Activated B cell treated with CpG ODN at 0.5 μM for 24 hours (primary cell): ENCODE measurements at regions not wholly inside any gene's neighbourhood (a gene's known extent, or its start where the extent isn't known, plus 50 kb on each side); places are given as distances from the start of the nearest gene placed in this dataset.

Source experiments
- ATAC-seq: fragments of 200-7000 bp; cut with Tn5 transposase; one replicate; pipeline ENCODE4 v1.10.0; 2021; ENCODE audit warnings: low read depth, mild to moderate bottlenecking, moderate library complexity
- CTCF ChIA-PET: fragments of 350-600 bp; sonication (Branson Sonifier 250); formaldehyde crosslinking; loops from one replicate; lab custom pipeline; 2021; ENCODE audit warnings: antibody characterized with exemption; lab: Charles Lee
- POLR2A ChIA-PET: fragments of 350-600 bp; sonication (Branson Sonifier 250); formaldehyde crosslinking; loops from one replicate; lab custom pipeline; 2021; ENCODE audit warnings: antibody characterized with exemption; lab: Charles Lee
- DNase-seq: peaks from one replicate; pipeline ENCODE4 v3.0.0; 2022
- H3K27ac Mint-ChIP-seq: one replicate; pipeline ENCODE4 v1.8.0; 2020; ENCODE audit warnings: mixed read lengths
- H3K27me3 Mint-ChIP-seq: one replicate; pipeline ENCODE4 v1.8.0; 2021; ENCODE audit warnings: mixed read lengths
- H3K36me3 Mint-ChIP-seq: one replicate; pipeline ENCODE4 v1.8.0; 2021; ENCODE audit warnings: low read depth, mixed read lengths
- H3K4me1 Mint-ChIP-seq: one replicate; pipeline ENCODE4 v1.8.0; 2021; ENCODE audit warnings: mixed read lengths
- H3K4me3 Mint-ChIP-seq: one replicate; pipeline ENCODE4 v1.8.0; 2020; ENCODE audit warnings: mild to moderate bottlenecking, mixed read lengths
- H3K9me3 Mint-ChIP-seq: one replicate; pipeline ENCODE4 v1.8.0; 2020; ENCODE audit warnings: mixed read lengths
- intact Hi-C: fragments of 100-400 bp; cut with micrococcal nuclease; formaldehyde crosslinking; loops from one replicate; pipeline ENCODE4 v1.15.1; 2024
- TF ChIP-seq, protein P1 (sequence below): fragments of 200-600 bp; IDR thresholded peaks from one replicate; pipeline ENCODE4 v1.8.0; 2022; ENCODE audit warnings: antibody characterized with exemption, mild to moderate bottlenecking

DNA sequence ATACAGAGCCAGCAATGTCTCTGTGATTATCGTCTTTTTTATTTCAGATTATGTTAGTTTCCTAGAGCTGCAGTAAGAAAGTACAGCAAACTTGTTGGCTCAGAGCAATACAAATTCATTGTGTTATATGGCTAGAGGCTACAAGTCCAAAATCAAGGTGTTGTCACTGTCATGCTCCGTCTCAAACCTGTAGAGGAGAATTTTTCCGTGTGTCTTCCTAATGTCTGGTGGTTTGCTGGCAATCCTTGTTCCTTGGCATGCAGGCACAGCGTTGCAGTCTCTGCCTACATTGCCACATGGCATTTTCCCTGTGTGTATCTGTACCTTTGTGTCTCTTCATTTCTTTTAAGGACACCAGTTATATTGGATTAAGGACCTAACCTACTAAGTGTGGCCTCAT lies 244.4 kb downstream of the LRRIQ3 start:
- Mint-ChIP-seq H3K4me1 (no peaks in the 10 kb centered on the region), H3K27ac (no peak overlapping the region), H3K4me3 (no peak overlapping the region), H3K27me3 (no peaks in the 10 kb centered on the region), H3K36me3 (no peaks in the 10 kb centered on the region), H3K9me3 (peaks cover 4% of the 10 kb centered on the region)
- TF ChIP-seq, protein P1, sequence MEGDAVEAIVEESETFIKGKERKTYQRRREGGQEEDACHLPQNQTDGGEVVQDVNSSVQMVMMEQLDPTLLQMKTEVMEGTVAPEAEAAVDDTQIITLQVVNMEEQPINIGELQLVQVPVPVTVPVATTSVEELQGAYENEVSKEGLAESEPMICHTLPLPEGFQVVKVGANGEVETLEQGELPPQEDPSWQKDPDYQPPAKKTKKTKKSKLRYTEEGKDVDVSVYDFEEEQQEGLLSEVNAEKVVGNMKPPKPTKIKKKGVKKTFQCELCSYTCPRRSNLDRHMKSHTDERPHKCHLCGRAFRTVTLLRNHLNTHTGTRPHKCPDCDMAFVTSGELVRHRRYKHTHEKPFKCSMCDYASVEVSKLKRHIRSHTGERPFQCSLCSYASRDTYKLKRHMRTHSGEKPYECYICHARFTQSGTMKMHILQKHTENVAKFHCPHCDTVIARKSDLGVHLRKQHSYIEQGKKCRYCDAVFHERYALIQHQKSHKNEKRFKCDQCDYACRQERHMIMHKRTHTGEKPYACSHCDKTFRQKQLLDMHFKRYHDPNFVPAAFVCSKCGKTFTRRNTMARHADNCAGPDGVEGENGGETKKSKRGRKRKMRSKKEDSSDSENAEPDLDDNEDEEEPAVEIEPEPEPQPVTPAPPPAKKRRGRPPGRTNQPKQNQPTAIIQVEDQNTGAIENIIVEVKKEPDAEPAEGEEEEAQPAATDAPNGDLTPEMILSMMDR = no peak
- ATAC-seq (no peak), DNase-seq (no peak)
- POLR2A ChIA-PET = no interaction called here
- CTCF ChIA-PET = no interaction called here
- intact Hi-C loops = no loop called here

DNA sequence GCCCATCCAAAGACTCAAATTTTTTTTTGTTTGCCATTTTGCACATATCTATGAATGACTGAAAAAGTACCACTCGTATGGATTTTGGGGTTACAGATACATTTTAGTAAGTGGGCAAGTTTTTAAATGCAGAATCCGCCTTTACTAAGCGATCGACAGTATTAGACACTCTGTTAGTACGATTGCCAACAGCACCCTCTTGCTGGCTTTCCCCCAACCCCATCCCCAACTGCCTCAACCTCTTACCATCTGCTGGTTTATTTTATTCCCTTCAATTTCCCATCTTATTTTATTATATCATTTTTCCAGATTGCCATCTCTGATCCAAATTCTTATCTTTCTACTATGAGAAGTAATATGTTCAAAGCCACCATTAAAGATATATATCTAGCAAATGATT lies 244.8 kb downstream of the LRRIQ3 start:
- no peak overlapping the region for H3K27ac Mint-ChIP-seq
- no peak for ATAC-seq
- POLR2A ChIA-PET = no interaction called here
- TF ChIP-seq, protein P1 = no peak
- peaks cover 4% of the 10 kb centered on the region for H3K9me3 Mint-ChIP-seq
- no peak overlapping the region for H3K4me3 Mint-ChIP-seq
- intact Hi-C loops = no loop called here
- CTCF ChIA-PET = no interaction called here
- no peaks in the 10 kb centered on the region for H3K36me3 Mint-ChIP-seq
- no peaks in the 10 kb centered on the region for H3K4me1 Mint-ChIP-seq
- no peak for DNase-seq
- H3K27me3 Mint-ChIP-seq = no peaks in the 10 kb centered on the region

DNA sequence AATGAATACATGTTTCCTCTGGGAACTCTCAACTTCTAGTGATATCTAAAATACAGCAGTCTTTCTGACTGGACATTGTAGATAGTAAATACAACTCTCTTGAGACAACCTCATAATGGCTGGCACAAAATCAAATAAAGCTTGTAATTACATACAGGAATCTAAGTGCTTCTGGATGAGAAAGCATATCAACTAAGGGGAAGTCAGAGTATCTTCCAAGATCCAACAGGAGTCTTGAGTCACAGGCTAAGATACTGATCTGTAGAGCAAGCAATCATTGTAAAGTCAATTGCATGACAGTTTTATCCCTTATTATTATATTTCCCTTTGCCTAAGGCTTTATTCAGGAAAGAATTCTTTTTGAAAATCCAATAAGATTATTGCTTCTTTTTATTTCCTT lies 249.9 kb downstream of the LRRIQ3 start:
- ChIA-PET POLR2A (no interaction called here), CTCF (no interaction called here)
- ATAC-seq (no peak), DNase-seq (no peak)
- intact Hi-C loops = no loop called here
- Mint-ChIP-seq H3K4me3 (no peak overlapping the region), H3K27me3 (no peaks in the 10 kb centered on the region), H3K36me3 (no peaks in the 10 kb centered on the region), H3K9me3 (peaks cover 1% of the 10 kb centered on the region), H3K4me1 (no peaks in the 10 kb centered on the region), H3K27ac (no peak overlapping the region)
- TF ChIP-seq, protein P1 = no peak

DNA sequence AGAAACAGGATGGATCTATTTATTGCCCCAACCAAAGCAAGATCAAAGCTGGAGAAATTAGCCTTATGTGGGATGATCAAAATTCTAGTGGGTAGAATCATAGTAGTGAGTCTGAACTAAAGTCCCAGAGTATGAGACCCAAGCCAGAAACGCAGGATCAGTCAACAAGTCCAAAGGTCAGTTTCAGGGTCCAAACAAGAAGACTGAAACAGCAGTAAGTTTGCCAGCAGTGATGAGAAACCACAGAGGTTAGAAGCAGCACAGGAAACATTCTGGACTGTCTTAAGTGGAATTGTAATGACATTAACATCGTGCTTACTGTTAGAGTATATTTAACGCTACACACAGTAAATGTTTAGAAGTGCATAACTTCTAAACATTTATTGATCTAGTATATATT lies 251.0 kb downstream of the LRRIQ3 start:
- Mint-ChIP-seq H3K36me3 (no peaks in the 10 kb centered on the region), H3K27me3 (no peaks in the 10 kb centered on the region), H3K4me1 (no peaks in the 10 kb centered on the region), H3K9me3 (peaks cover 1% of the 10 kb centered on the region), H3K27ac (no peak overlapping the region), H3K4me3 (no peak overlapping the region)
- no peak for ATAC-seq
- ChIA-PET POLR2A (no interaction called here), CTCF (no interaction called here)
- intact Hi-C loops = no loop called here
- TF ChIP-seq, protein P1 = no peak
- DNase-seq = no peak

DNA sequence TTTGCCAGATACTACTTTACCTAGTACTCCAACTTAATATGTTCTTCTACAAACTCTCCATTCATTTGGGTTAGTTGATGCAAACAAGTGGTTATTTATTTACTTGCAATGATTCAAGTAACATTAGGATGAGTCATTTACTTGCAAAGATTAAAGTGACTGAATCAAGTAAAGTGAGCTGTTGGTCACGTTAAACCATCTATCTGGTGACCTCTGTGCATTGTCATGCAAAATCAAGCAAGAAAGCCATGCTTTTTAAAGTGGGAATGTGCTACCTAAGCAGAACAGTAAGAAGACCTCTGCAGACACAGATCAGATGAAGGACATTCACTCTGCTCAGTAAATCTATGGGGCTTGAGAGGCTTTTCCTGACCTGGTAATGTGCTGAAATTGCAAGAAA lies 254.7 kb downstream of the LRRIQ3 start:
- ChIA-PET CTCF (no interaction called here), POLR2A (no interaction called here)
- ATAC-seq = no peak
- Mint-ChIP-seq H3K4me3 (no peak overlapping the region), H3K27me3 (no peaks in the 10 kb centered on the region), H3K4me1 (no peaks in the 10 kb centered on the region), H3K27ac (no peak overlapping the region), H3K36me3 (no peaks in the 10 kb centered on the region), H3K9me3 (peaks cover 3% of the 10 kb centered on the region)
- TF ChIP-seq, protein P1 = no peak
- intact Hi-C loops = no loop called here
- no peak for DNase-seq
